Erythroblast (primary cell): ENCODE measurements at regions not wholly inside any gene's neighbourhood (a gene's known extent, or its start where the extent isn't known, plus 50 kb on each side); places are given as distances from the start of the nearest gene placed in this dataset.

Experiments
- GATA1 ChIP-seq: IDR thresholded peaks from 2 replicates; pipeline ENCODE4 v1.6.1; 2011; ENCODE audit warnings: low read depth, mild to moderate bottlenecking, control low read depth, low read length, moderate library complexity
- POLR2A ChIP-seq: IDR thresholded peaks from 2 replicates; pipeline ENCODE4 v1.6.1; 2011; ENCODE audit warnings: mild to moderate bottlenecking, low read length

- no peak for TF ChIP-seq POLR2A
- TF ChIP-seq GATA1 = no peak
Observed at GRCh38 chr7:33832271-33832721, 73.0 kb upstream of the BMPER start.
